Stimulated activated CD4-positive, alpha-beta T cell treated with anti-CD3 and anti-CD28 coated beads, Interleukin-2, amount 100 ng/mL, for 48 hours (primary cell): ENCODE measurements at regions not wholly inside any gene's neighbourhood (a gene's known extent, or its start where the extent isn't known, plus 50 kb on each side); places are given as distances from the start of the nearest gene placed in this dataset.
"Not testable (repeated sequence)": the region's sequence is repeated elsewhere in the genome, so short reads cannot be mapped to it uniquely, and the experiment has no call there.

Experiments
- DNase-seq, 2 donors: peaks; one replicate each; pipeline ENCODE4 v3.0.0-alpha.2; 2020

DNA sequence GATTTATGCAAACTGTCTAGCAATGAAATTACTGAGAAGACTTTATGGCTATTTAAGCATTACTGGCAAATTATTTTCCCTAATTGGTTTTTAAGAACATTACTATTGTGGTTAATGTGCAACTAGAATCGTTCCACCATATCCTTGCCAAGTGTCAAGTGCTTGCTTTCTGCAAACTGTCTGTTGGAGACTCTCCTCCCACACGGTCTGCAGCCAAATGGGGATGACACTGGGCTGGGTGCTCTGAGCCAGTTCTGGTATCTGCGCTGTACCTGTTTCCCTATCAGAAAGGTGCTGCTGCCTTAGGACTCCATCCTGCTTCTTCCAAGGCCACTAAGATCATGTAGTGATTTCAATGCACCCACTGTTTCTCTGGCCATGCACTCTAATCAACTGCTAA lies 110.4 kb downstream of the RAMP3 start:
- no peak for DNase-seq

DNA sequence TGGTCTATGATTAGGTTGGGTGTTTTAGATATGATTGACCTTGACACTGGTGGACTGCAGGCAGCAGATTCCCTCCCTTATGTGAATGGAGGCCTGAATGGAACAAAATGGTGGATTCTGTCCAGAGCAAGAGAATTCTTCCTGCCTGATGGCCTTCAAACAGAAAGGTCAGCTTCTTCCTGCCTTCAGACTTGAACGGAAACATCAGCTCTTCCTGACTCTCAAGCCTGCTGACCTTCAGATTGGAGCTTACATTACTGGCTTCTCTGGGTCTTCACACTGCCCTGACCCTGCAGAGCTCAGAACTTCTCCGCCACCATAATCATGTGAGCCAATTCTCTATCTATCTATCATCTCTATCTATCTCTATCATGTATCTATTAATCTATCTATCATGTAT lies 111.6 kb downstream of the RAMP3 start:
- DNase-seq = no peak

DNA sequence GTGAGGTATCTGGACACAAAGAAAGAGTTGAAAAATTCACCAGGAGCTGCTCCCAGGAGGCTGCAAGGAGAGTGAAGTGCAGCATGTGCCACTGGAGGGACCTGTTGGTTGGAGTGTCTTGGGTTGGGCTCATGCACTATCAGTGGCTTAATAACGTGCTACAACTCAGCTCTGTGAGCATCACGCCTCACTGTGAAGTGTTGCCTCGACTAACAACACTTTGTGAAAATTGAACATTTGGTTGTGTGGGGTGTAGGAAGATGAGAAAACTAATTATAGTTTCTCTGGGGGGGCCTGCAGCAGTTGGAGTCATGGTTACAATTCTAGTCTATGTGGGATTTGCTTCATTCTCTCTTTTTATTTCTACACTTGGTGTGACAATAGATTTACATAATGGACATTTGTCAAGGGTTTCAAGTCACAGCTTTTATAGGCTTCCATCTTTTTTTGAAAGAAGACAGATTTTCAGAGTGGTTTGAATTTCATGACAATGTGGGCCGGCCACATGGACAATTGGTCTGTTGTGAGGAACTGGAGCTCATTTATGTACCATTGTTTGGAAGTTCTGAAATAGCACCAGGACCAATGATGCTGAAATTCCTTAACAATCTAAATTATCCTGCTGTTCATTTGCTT lies 121.3 kb downstream of the RAMP3 start:
- no peak for DNase-seq

DNA sequence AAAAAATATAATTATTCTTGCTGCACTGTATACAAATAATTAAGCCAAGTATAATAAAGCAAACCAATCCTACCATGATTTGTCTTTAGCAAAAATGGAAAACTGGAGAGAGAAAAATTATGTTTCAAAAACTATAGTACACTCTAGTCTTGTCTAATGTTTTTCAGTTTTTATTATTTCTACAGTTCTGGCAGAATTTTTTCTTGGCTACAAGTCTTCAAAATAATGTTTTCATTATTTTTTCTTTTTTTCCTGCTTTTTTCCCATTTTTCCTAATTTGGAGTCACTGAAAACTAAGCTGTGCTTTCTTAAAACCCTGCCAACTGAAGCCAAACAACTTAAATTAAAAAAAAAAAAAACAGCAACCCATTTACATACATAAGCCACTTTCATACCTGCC lies 132.0 kb downstream of the RAMP3 start:
- DNase-seq = not testable (repeated sequence)

DNA sequence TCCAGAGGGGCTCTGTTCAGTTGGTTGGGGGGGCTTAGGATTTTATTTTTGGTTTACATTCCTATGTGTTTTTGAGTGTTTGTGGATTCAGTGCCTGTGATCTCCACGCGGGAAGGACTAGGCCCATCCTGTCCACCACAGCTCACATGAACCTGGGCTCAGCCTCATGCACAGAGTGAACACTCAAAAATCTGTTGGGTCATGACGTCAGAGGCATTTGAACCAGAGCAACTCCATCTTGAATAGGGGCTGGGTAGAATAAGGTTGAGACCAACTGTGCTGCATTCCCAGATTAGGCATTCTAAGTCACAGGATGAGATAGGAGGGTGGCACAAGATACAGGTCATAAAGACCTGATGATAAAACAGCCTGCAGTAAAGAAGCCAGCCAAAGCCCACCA lies 133.3 kb downstream of the RAMP3 start:
- DNase-seq = no peak

DNA sequence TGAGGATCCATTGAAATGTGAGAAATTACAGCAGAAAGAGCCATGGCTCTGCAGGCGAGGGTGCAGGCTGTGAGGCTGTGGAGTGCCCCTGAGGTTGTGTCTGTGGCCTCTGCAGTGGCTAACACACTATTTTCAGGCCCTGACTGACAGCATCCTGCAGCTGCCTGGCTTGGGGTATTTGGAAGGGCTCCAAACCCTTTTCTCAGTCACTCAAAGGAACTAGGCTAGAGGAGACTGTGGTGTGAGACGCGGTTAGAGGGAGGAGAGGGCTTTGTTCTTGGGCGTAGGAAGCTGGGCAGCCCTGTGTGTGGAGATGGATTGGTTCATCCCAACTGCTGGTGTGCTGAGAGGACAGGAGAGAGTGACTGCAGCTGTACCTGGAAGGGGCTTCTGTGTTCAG lies 134.9 kb downstream of the RAMP3 start:
- no peak for DNase-seq

DNA sequence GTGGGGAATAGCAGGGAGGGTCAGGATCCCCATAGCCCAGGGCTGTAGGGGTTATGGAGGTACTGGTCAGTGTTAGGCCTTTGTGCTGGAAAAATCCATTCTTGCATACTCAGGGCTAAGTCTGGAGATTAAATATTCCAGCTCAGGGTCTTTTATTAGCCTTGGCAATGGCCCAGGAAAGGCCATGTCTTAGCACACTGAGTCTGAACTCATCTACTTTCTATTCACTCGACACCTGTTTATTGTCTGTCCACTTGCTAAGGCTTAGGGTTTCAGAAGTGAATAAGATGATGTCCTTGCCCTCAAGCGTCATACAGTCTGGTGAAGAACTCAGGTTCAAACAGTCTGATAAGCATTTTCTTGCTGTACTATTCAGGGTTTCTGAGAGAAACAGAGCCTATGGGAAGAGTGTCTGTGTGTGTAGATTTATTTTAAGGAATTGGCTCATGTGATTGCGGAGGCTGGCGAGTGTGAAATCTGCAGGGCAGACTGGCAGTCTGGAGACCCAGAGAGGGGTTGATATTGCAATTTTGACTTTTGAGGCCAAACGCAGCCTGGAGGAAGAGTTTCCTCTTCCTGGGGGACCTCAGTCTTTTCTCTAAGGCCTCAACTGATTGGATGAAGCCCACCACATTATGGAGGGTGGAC lies 135.8 kb downstream of the RAMP3 start:
- no peak for DNase-seq

DNA sequence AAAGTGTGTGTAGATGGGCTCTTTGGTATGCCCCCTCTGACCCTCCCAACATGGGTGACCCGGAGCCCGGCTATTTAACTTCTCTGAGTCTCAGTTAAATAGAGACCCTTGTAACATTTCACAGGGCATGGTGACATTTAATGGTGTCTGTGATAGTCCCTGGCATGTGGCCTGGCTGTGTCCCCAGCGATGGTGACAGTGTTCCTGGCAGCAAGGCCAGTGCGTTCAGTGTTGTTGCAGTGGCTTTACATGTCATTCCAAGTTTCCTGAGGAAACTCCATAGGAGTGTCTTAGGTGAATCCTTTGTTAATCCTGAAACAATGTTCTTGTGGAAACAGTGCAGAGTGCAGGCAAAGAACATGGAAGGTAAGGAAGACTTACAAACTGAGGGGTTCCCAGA lies 137.0 kb downstream of the RAMP3 start:
- DNase-seq = no peak

DNA sequence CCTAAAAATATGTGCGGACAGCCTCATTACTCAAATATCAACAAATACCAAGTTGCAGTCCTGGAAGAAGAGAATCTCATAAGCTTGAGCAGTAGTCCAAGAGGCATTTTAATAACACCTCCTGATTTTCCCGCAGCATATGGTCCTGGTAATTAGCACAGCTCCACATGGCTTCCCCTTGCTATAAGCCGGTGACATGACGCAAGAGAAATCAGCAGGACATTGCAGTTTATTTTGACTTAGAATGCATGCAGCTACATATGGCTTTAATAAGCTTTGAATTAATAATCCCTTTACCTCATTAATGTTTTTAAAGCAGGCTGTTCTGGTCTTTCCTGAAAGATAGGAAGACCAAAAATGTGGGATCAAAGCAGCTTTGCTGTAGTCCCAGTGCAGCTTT lies 137.6 kb downstream of the RAMP3 start:
- no peak for DNase-seq

DNA sequence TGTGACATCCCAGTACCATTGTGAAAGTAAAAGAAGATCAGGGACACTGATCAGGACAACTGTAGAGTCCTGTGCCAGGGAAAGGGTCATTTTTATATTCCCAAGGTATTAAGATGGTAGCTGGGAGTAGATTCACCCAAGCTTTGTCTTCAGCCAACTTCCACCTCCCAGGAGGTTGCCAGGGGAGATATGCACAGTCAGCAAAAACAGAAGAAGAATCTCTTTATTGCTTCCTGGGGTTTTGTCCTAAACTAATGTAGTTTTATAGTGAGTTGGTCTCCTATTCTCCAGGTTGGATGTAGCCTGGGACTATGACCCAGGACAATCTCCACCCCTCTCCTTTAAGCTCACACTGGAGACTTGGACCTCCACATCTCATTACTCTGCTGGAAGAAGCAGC lies 139.2 kb downstream of the RAMP3 start:
- no peak for DNase-seq

DNA sequence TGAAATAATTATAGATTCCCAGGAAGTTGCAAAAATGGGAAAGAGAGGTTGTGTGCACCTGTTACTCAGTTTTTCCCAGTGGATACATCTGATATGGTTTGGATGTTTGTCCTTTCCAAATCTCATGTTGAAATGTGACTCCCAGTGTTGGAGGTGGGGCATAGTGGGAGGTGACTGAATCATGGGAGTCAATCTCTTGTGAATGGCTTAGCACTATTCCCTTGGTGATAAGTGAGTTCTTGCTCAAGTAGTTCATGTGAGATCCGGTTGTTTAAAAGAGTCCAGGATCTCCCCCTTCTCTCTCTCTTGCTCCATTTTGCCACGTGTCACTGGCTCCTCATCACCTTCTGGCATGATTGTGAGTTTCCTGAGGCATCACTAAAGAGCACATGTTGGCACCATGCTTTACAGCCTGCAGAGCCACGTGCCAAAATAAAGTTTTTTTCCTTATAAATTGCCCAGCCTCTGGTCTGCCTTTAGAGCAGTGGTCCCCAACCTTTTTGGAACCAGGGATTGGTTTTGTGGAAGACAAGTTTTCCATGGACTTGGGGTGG lies 149.2 kb downstream of the RAMP3 start:
- no peak for DNase-seq

DNA sequence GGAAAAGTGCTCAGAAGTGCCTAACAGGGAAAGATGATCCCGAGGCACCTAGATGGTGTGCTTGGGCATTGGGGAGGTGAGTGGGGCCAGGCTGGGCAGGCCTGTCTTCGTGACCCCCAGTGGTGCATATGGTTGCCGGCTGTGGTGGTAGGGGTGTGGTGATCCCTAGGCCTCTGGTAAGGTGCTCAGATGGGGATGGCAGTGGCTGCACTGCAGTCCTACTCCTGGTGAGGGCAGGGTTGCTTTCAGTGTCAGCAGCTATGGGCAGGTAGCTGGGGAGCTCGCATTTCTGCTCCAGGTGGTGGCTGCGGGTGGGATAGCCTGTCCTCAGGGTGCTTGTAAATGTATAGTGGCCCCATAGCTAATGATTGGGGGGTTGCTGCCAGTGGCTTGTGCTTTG lies 154.0 kb downstream of the RAMP3 start:
- no peak for DNase-seq

DNA sequence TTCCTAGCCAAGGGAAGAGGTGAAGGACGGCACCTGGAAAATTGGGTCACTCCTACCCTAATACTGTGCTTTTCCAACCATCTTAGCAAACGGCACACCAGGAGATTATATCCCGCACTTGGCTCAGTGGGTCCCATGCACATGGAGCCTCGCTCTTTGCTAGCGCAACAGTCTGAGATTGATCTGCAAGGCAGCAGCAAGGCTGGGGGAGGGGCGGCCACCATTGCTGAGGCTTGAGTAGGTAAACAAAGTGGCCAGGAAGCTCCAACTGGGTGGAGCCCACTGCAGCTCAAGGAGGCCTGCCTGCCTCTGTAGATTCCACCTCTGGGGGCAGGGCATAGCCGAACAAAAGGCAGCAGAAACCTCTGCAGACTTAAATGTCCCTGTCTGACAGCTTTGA lies 157.9 kb downstream of the RAMP3 start:
- not testable (repeated sequence) for DNase-seq

DNA sequence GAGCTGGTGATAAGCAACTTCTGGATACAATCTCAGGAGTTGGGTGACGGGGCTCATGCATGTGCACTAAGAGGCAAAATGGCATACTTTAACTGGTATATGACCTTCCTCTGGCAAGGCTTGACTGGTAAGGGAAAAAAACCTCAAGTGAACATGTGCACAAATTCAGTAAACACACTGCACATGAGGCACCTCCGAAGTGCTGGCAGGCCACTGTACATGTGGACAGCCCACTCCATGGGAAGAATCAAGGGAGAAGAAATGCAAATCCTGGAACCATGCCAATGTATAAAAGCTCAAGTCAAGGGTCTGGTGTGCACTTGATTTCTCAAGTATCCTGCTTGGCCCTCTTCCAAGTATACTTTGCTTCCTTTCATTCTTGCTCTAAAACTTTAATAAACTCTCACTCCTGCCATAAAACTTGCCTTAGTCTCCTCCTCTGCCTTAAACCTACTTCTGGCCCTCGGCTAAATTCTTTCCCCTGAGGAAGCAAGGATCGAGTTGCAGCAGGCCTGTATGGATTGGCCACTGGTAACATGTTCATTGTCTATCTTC lies 167.2 kb downstream of the RAMP3 start:
- DNase-seq = no peak

DNA sequence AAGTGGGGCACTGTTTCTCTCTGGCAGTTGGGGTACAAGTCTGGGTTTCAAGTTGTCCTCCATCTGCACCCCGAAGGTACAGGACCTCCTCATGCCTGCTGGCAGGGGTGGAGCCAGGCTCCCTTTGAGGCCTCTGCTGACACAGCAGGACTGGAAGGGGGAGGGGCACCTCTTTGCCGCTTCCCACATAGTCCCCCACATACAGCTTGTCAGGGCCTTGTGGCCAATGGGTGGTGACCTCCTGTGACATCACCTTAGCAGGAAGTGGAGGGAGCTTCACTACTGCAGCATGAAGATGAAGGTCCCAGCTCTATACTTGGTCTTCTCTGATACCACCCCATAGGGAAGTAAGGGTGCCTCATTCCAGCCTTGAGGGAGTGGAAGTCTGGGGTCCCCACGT lies 167.8 kb downstream of the RAMP3 start:
- no peak for DNase-seq

DNA sequence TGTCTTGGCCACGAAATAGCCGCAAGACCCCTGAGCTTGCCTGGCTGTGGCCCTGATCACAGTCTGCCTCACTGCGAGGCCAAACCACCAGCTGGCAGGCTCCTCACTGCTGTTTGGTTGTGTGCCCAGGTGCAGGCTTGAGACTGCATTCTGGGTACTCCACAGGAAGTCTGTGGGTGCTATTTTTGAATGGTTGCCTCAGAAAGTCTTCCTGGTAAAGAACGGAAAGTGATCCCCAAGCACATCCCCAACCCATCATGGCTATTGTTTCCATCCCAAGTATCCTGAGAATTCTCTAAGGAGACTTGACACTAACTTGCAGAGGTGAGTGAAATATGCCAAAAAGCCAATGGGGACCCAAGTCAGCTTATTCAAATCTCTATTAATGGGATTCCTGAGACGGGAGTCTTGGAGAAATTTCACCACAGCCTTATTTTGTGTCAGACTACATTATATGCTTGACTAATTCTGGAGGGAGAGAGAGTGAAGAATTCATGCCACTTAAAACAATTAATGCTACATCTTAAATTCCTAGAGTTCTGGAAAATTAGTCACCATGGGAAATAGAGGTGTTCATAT lies 170.9 kb downstream of the RAMP3 start:
- no peak for DNase-seq

DNA sequence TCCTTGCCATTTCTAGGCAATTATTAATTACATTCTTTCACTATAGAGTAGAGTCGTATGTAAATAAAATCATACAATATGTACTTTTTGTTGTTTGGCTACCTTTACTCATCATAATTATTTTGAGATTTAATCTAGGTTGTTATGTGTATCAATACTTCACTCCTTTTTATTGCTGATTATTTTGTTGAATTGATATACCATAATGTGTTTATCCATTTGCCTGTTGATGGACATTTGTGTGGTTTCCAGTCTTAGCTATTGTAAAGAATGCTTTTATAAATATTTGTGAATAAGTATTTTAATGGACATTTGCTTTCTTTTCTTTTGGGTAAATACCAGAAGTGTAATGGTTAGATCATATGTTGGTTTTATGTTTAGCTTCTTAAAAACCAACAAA lies 174.0 kb downstream of the RAMP3 start:
- no peak for DNase-seq

DNA sequence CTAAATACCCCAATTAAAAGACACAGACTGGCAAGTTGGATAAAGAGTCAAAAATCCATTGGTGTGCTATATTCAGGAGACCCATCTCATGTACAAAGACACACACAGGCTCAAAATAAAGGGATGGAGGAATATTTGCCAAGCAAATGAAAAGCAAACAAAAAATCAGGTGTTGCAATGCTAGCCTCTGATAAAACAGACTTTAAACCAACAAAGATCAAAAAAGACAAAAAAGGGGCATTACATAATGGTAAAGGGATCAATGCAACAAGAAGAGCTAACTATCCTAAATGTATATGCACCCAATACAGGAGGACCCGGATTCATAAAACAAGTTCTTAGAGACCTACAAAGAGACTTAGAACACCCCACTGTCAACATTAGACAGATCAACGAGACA lies 177.4 kb downstream of the RAMP3 start:
- DNase-seq = not testable (repeated sequence)

DNA sequence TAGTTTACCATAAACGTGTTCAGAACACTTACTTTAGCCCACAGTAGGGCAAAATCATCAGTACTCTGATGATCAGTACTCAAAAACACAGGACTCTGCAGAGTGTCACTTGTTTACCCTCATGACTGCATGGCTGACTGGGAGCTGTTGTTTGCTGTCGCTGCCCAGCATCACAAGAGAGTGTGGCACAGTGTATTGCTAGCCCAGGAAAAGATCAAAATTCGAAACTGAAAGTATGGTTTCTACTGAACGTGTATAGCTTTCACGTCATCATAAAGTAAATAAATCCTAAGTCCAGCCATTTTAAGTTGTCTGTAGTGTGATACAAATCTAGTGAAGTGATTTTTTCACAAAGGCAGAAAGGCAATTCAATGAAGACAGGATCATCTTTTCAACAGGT lies 184.6 kb downstream of the RAMP3 start:
- DNase-seq = no peak

DNA sequence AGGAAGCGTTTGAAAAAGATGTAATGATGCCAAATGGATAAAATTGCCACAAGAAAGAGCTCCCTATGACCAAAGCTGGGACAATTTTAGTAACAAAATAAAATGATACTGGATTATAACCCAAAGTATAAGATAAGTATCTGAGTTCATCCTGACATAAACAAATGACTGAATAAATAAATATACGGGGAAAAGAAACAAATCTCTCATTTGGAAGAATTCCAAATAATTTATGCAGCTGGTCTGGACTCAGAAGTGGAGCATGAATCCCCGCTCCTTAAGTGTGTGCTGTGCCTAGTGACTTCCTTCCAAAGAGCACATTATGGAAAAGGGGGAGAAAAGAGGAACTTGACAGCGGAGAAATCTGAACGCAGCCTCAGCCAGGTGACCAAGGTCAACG lies 186.2 kb downstream of the RAMP3 start:
- DNase-seq = no peak

DNA sequence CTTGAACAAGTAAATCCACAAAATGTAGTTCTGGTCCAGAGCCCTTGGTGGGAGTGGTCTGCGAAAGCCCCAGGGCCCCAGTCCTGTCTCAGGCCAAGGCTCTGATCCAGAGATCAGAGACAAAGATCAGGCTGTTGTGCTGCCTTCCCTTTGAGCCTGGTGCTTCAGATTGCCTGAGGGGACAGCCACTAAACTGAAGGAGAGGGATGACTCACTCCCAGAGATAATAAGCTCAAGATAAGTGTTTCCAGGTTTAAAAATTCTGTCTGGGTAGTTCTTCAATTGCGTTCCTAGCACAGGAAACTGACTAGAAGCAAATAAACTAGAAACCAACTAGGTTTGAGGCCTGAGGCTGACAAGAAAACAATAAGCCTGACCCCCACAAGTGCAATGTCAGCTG lies 190.2 kb downstream of the RAMP3 start:
- DNase-seq = no peak

DNA sequence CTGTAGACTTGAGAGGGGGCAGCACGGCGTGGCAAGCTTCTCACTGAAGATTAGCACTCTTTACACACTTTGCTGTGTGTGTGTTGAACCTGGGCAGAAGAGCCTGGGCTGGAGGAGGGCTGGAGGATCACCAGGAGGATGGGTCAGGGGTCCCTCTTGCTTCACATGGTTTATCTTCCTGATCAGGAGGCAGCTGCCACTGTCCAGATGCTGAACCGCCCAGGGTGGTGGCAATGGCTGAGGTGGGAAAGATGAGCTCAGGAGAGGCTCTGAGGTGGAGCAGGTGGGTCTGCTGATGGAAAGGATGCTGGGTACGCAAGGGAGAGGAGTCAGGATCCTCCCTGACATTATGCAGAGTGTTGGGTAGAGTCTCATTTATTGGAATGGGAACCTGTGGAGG lies 191.5 kb downstream of the RAMP3 start:
- no peak for DNase-seq

DNA sequence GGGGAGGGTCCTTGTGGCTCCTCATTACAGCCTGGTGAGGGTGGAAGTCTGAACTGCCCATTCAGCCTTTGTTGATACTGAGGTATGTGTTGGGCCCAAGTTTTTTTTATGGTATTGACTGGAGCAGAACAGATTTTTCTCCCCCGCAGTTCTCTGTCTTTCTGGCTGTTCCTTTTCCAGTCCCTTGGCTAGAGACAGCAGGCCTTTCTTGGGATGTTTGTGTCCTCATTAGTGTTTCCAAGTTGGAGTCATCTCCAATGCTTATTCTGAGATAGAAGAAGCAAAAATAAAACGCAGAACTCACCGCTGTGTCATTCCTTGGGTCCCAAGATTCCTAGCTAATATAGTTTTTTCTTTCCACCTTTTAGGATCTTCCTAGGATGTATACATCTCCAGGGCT lies 193.3 kb downstream of the RAMP3 start:
- no peak for DNase-seq

DNA sequence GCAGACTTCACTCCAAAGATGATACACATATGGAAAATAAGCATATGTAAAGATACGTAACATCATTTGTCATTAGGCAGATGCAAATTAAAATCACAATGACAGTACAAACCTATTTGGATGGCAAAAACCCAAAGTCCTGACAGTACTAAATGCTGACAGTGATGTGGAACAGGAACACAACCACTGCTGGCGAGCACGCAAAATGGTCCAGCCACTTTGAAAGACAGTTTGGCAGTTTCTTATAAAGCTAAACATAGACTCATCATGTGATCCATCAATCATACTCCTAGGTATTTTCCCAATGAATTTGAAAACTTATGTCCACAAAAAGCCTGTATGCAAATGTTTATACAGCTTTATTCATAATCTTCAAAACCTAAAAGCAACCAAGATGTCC lies 200.7 kb downstream of the RAMP3 start:
- DNase-seq = no peak
